GM21717 (cell line): ENCODE measurements at regions not wholly inside any gene's neighbourhood (a gene's known extent, or its start where the extent isn't known, plus 50 kb on each side); places are given as distances from the start of the nearest gene placed in this dataset.

Source experiments
- ATAC-seq: cut with Tn5 transposase; IDR thresholded peaks from one replicate; pipeline ENCODE4 v1.9.1; 2021; ENCODE audit warnings: mild to moderate bottlenecking, moderate library complexity; ENCODE audit not compliant: unreplicated experiment

GRCh38 chr6:84282550-84282949 lies 55.1 kb upstream of the CEP162 start:
- no peak for ATAC-seq

GRCh38 chr6:84280639-84281038 lies 53.2 kb upstream of the CEP162 start:
- ATAC-seq: no peak

GRCh38 chr6:84280030-84280429 lies 52.6 kb upstream of the CEP162 start:
- ATAC-seq: no peak

- no peak for ATAC-seq
Measured at GRCh38 chr6:84278321-84278998, 51.0 kb upstream of the CEP162 start.
